Cardiac muscle cell (in vitro differentiated cells and primary cell): ENCODE measurements at regions not wholly inside any gene's neighbourhood (a gene's known extent, or its start where the extent isn't known, plus 50 kb on each side); places are given as distances from the start of the nearest gene placed in this dataset.

Experiments
- DNase-seq, 2 donors: peaks; one replicate each; pipeline versions ENCODE4 v3.0.0 to v3.0.0-alpha.2; 2010 to 2017; ENCODE audit warnings: low read depth in 1 of 2, low spot score in 1 of 2
- H3K27ac ChIP-seq: fragments of 200-600 bp; sonication (generic); 2 replicates; pipeline ENCODE4 v1.5.1; 2016
- H3K27me3 ChIP-seq: fragments of 200-600 bp; sonication (generic); 2 replicates; pipeline ENCODE4 v1.6.0; 2016; ENCODE audit warnings: control low read depth
- H3K36me3 ChIP-seq: fragments of 200-600 bp; sonication (generic); 2 replicates; pipeline ENCODE4 v1.5.1; 2016; ENCODE audit warnings: control low read depth
- H3K4me1 ChIP-seq: fragments of 200-600 bp; sonication (generic); 2 replicates; pipeline ENCODE4 v1.8.1; 2017; ENCODE audit warnings: low read depth, mild to moderate bottlenecking, mixed run types
- H3K4me3 ChIP-seq: fragments of 200-600 bp; sonication (generic); 2 replicates; pipeline ENCODE4 v1.5.1; 2016; ENCODE audit warnings: mild to moderate bottlenecking
- H3K9me3 ChIP-seq: fragments of 200-600 bp; sonication (generic); 2 replicates; pipeline ENCODE4 v1.5.1; 2017; ENCODE audit warnings: low read depth, mild to moderate bottlenecking, control low read depth
- TF ChIP-seq, protein P1 (sequence below): IDR thresholded peaks from 2 replicates; pipeline ENCODE4 v1.5.1; 2012; ENCODE audit warnings: low read depth, mild to moderate bottlenecking, low read length

DNA sequence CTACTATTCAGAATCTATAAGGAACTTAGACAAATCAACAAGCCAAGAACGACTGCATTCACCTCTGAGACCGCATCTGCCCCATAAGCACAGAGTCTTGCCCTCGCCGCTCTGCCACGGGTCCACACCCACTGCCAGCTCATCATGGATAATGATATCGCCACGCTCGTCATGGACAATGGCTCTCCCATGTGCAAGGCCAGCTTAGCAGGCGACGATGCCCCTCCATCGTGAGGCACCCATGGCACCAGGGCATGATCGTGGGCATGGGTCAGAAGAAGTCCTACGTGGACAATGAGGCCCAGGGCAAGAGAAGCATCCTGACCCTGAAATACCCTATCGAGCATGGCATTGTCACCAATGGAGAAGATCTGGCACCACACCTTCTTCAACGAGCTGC lies 92.1 kb upstream of the FXR1 start:
- Histone ChIP-seq H3K4me3 (no peak overlapping the region), H3K27ac (no peak overlapping the region), H3K9me3 (no peaks in the 10 kb centered on the region), H3K36me3 (no peaks in the 10 kb centered on the region), H3K4me1 (no peaks in the 10 kb centered on the region), H3K27me3 (no peaks in the 10 kb centered on the region)
- DNase-seq, result no peak
- TF ChIP-seq, protein P1, sequence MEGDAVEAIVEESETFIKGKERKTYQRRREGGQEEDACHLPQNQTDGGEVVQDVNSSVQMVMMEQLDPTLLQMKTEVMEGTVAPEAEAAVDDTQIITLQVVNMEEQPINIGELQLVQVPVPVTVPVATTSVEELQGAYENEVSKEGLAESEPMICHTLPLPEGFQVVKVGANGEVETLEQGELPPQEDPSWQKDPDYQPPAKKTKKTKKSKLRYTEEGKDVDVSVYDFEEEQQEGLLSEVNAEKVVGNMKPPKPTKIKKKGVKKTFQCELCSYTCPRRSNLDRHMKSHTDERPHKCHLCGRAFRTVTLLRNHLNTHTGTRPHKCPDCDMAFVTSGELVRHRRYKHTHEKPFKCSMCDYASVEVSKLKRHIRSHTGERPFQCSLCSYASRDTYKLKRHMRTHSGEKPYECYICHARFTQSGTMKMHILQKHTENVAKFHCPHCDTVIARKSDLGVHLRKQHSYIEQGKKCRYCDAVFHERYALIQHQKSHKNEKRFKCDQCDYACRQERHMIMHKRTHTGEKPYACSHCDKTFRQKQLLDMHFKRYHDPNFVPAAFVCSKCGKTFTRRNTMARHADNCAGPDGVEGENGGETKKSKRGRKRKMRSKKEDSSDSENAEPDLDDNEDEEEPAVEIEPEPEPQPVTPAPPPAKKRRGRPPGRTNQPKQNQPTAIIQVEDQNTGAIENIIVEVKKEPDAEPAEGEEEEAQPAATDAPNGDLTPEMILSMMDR, result no peak

DNA sequence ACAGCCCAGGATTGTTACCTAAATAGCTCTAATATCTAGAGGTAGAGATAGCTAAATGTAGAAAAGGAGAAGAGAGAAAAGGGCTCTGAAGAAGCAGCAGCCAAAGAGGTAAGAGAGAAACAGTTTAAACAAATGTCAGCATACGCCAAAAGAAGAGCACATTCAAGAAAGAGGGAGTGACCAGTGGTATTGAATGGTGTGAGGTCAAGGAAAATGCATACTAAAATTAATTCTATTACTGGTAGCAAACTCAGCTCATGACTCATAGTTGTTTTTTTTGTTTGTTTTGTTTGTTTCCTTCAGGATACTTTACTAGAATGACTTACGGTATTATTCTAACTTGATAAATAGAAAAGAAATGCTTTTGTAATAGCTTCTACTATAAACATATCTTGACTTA lies 86.5 kb upstream of the FXR1 start:
- H3K4me1 ChIP-seq, result no peaks in the 10 kb centered on the region
- no peak overlapping the region for H3K27ac ChIP-seq
- H3K36me3 ChIP-seq, result no peaks in the 10 kb centered on the region
- H3K9me3 ChIP-seq, result no peaks in the 10 kb centered on the region
- H3K27me3 ChIP-seq, result no peaks in the 10 kb centered on the region
- DNase-seq, result no peak
- TF ChIP-seq, protein P1, result no peak
- H3K4me3 ChIP-seq, result no peak overlapping the region

DNA sequence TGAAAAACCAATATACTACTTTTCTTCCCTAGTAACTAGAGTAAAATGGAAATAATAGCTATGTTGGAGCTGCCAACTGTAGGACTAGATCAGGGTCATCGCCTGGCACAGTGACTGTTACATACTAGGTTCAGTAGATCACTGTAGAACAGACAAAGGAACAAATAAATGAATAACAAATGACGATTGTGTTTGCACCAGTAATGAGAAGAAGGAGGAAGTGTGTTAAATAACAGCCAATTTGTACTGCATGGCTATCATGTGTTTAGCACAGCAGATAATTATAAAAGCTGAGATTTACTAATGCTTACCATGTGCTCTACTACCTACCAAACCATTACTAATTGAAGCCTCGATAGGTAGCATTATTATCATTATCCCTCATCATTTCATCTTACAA lies 85.3 kb upstream of the FXR1 start:
- Histone ChIP-seq H3K4me1 (no peaks in the 10 kb centered on the region), H3K27me3 (no peaks in the 10 kb centered on the region), H3K27ac (no peak overlapping the region), H3K36me3 (no peaks in the 10 kb centered on the region), H3K4me3 (no peak overlapping the region), H3K9me3 (no peaks in the 10 kb centered on the region)
- DNase-seq, result no peak
- TF ChIP-seq, protein P1, result no peak

DNA sequence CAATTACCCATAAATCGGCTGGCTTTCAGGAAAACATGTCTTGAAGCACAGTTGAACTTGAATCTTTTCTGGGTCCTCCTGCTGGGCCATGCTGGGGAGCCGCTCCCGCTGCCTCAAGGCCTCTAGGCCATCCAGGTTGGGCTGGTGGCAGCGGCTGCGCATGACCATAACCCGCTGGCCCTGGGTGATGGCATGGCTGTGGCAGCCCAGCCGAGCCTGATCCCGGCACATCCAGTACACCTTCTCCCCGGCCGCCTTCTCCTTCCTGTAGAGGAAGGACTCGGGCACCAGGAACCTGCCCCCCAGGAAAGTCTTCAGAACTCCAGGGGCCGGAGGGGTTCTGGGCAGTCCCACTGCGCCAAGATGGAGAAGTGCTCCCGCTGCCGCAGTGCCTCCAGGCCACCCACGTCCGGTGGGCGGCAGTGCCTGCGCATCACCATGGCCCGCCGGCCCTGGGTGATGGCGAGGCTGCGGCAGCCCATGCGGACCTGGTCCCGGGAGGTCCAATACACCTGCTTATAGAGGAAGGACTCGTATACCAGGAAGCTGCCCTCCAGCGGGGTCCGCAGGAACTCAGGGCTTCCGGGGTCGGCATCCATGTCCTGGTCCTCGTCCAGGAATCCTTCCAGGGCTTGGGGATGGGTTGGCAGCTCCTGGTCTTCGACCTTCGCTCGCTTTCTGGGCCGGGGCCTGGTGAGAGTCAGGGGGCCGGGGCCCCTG lies 84.3 kb upstream of the FXR1 start:
- H3K4me3 ChIP-seq, result no peak overlapping the region
- no peak for DNase-seq
- no peaks in the 10 kb centered on the region for H3K36me3 ChIP-seq
- H3K4me1 ChIP-seq, result no peaks in the 10 kb centered on the region
- no peaks in the 10 kb centered on the region for H3K27me3 ChIP-seq
- H3K9me3 ChIP-seq, result no peaks in the 10 kb centered on the region
- TF ChIP-seq, protein P1, result no peak
- no peak overlapping the region for H3K27ac ChIP-seq

DNA sequence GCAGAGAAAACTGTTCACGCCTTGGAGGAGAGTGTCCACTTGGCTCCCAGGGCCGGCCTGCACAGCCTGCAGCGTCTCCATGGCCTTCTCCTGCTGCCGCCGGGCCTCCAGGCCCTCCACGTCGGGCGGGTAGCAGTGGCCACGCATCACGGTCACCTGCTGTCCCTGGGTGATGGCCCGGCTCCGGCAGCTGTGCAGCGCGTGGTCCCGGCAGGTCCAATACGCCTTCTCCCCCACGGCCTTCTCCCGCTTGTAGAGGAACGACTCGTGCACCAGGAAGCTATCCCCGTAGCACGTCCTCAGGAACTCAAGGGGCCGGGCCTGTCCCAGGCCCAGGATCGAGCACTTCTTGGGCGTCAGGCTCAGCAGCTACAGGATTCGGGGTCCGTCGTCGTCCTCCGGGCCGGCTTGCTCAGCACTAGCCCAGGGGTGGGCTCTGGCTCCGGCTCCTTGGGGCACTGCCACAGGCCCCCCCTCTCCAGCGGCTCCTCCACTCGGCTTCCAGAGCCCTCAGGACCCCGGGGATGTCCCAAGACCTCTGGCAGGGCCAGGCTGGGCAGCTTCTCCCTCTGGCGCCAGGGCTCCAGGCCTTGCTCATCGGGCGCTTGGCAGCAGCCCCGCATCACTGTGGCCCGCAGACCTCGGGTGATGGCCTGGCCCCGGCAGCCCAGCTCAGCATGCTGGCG lies 83.6 kb upstream of the FXR1 start:
- DNase-seq, result no peak
- Histone ChIP-seq H3K9me3 (no peaks in the 10 kb centered on the region), H3K4me3 (no peak overlapping the region), H3K27ac (no peak overlapping the region), H3K4me1 (no peaks in the 10 kb centered on the region), H3K36me3 (no peaks in the 10 kb centered on the region), H3K27me3 (no peaks in the 10 kb centered on the region)
- TF ChIP-seq, protein P1, result no peak
